Tongue (tissue), 1 donor: ENCODE measurements at regions not wholly inside any gene's neighbourhood (a gene's known extent, or its start where the extent isn't known, plus 50 kb on each side); places are given as distances from the start of the nearest gene placed in this dataset.

Experiments used
- DNase-seq: peaks from one replicate; pipeline ENCODE4 v3.0.0-alpha.2; 2015

DNA sequence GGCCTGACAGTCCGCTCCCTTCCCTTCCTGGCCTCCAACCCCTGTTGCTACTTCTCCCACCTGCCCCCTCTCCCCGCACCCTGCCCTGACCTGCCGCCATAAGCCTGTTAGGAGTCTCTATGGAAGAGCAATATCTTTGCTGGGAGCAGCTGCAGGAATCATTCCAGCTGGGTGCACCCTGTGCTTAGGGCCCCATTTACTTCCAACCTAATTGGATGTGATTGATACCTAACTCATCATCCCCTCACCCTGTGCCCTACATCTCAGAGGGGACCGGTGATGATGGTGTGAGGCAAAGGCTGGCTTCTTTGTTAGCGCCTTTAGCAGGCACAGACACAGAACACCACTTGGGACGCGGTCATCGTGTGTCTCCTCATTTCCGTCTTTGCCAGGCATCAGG, 80.0 kb upstream of the FAM180A start:
- DNase-seq = no peak

- DNase-seq = peak; percentile 11
These were observed 78.8 kb upstream of the FAM180A start for GRCh38 chr7:135827391-135827790.

- DNase-seq = no peak
These were observed 76.8 kb upstream of the FAM180A start for GRCh38 chr7:135825406-135825805.

GRCh38 chr7:135822376-135822775, 73.8 kb upstream of the FAM180A start:
- DNase-seq = no peak

DNA sequence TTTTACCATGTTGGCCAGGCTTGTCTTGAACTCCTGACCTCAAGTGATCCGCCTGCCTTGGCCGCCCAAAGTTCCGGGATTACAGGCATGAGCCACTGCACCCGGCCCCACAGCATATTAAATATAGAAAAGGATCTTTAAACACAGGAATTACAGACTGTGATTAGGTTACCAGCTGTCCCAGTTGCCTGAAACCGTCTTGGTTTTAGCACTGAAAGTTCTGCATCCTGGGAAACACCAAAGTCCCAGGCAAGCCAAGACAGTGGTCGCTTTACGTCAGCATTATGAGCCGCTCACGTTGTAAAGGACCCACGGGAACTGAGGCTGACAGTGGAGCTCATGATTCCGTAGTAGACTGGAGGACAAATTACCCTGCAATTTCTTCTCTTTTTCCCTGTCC, 69.0 kb upstream of the FAM180A start:
- peak; percentile 25 for DNase-seq

DNA sequence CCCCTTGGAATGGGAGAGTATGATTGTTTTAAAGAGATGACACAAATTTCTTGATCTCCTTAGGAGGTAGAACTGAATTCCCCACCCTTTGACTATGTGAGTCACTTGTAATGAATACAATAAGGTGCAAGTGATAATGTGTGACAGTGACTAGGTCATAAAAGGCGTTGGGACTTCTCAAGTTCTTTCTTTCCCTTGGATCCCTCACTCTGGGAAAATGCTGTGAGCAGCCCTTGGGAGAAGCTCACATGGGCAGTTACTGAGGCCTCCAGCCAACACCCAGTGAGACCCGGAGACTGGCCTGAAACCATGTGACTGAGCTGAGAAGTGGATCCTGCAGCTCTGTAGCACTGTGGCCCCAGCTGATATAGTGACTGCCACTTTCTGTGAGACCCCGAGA, 66.4 kb upstream of the FAM180A start:
- DNase-seq = no peak

- DNase-seq = no peak
These were observed 63.5 kb upstream of the FAM180A start for GRCh38 chr7:135812148-135812547.

DNA sequence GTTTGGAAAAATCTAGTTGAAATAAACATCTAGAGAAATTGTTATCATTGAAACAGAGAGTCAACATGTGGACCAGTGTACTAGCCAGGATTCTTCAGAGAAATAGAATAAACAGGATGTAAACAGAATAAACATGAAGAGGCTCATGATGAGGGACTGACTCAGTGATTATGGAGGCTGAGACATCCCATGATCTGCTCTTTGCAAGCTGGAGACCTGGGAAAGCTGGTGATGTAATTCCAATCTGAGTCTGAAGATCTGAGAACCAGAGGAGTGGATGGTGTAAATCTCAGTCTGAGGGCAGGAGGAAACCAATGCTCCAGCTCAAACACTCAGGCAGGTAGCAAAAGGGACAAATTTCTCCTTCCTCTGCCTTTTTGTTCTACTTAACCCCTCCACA, 62.9 kb upstream of the FAM180A start:
- DNase-seq = no peak

GRCh38 chr7:135808206-135808605, 59.6 kb upstream of the FAM180A start:
- no peak for DNase-seq

GRCh38 chr7:135803143-135803542, 54.5 kb upstream of the FAM180A start:
- no peak for DNase-seq

- DNase-seq = no peak
These were observed 54.1 kb upstream of the FAM180A start for GRCh38 chr7:135802697-135803096.

DNA sequence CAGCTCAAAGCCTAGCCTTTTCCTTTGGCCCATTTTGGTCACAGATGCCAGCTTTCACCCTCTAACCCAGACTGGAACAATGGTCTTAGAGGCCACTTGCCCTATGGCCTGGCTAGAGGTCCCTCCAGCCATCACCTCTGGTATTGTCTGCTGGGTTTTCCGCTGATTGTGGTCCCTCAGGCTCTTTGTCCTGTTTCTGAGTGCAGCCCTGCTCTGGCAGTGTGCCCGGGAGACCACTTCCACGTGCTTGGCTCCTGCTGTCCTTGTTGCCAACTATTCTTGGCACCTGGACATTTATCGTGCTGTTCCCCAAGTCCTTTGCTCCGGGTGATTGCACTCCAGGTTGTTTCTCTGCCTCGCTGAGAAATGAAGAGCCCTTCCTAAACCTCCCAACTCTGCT, 53.3 kb upstream of the FAM180A start:
- DNase-seq = no peak

DNA sequence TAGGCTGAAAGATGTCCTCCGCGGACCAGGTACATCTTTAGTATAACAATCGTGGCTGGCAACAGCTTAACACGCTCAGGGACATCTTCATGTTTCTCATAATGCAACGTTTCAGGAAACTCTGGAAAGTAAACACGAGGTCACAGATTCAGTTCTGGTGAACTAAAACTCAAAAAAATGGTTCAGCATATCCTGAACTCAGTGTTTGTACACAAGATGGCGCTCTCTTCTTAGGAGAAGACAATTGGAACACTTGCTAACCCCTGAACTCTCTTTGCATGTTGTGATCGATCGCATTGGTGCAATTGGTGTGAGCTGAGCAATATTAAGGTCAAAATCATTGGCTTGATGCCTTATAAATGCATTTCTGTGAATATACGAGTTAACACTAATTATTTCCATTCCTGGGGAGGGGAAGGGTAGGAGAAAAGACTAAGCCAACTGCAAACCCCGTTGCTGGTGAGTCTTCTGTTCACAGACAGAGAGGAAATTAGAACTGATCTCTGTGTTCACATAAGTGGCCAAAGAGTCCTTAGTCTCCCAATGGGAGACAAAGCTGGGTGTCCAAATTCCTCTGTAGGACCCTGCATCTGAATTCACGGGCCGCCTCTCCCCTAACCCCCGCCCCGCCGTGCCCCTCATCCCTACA, 52.6 kb upstream of the FAM180A start:
- DNase-seq = peak; percentile 83

GRCh38 chr7:135800560-135800959, 51.9 kb upstream of the FAM180A start:
- no peak for DNase-seq

DNA sequence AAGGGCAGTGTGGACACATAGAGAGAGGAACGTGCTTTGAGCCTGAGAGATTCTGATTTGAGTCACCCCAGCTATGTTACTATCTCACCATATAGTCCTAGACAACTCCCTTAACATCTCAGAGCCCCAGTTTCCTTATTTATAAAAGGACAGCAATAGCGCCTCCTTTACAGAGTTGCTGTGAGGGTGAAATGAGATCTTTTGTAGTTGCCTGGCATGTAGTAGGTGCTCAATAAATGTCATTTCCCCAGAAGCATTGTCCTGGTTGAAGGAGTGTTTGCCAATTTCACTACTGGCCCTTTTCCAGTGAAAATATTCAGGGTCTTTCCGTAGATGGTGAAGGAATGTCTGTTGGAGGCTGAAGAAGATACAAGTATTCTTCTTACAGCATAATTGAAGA, 51.3 kb upstream of the FAM180A start:
- no peak for DNase-seq
